Thymus (tissue), 11 donors: ENCODE measurements at regions not wholly inside any gene's neighbourhood (a gene's known extent, or its start where the extent isn't known, plus 50 kb on each side); places are given as distances from the start of the nearest gene placed in this dataset.
"Not testable (repeated sequence)": the region's sequence is repeated elsewhere in the genome, so short reads cannot be mapped to it uniquely, and the experiment has no call there.

Source experiments
- DNase-seq, 9 donors: peaks; one replicate each; pipeline ENCODE4 v3.0.0-alpha.2; 2013; ENCODE audit warnings: low spot score in 9 of 9, low read depth in 6 of 9, missing footprints in 1 of 9
- H3K27ac ChIP-seq, 2 donors: one replicate each; pipeline ENCODE4 v1.5.1; 2013; ENCODE audit warnings: control low read depth in 1 of 2, low read depth in 1 of 2, low read length in 1 of 2, mild to moderate bottlenecking in 1 of 2, moderate library complexity in 1 of 2
- H3K27me3 ChIP-seq, 2 donors: one replicate each; pipeline ENCODE4 v1.5.1; 2013; ENCODE audit warnings: low read length in 1 of 2; ENCODE audit not compliant: control insufficient read depth in 2 of 2, insufficient read depth in 1 of 2
- H3K36me3 ChIP-seq, 2 donors: one replicate each; pipeline ENCODE4 v1.5.1; 2013; ENCODE audit warnings: low read length in 1 of 2, mild to moderate bottlenecking in 1 of 2, moderate library complexity in 1 of 2; ENCODE audit not compliant: control insufficient read depth in 2 of 2, insufficient read depth in 2 of 2
- H3K4me1 ChIP-seq, 2 donors: one replicate each; pipeline ENCODE4 v1.5.1; 2013; ENCODE audit warnings: low read length in 2 of 2; ENCODE audit not compliant: control insufficient read depth in 2 of 2, insufficient read depth in 2 of 2
- H3K4me3 ChIP-seq, 2 donors: one replicate each; pipeline ENCODE4 v1.5.1; 2013; ENCODE audit warnings: low read length in 2 of 2, control low read depth in 1 of 2, mild to moderate bottlenecking in 1 of 2
- H3K9me3 ChIP-seq, 2 donors: one replicate each; pipeline ENCODE4 v1.5.1; 2013; ENCODE audit warnings: low read length in 1 of 2, mild to moderate bottlenecking in 1 of 2; ENCODE audit not compliant: control insufficient read depth in 2 of 2, insufficient read depth in 1 of 2
- WGBS: extraction: QIAGEN DNeasy Blood & Tissue Kit; methylation state at CpG from one replicate; pipeline ENCODE4 v1.1.7; 2013; 5-methylcytosine and 5-hydroxymethylcytosine counted together
- donor health status: healthy.

DNA sequence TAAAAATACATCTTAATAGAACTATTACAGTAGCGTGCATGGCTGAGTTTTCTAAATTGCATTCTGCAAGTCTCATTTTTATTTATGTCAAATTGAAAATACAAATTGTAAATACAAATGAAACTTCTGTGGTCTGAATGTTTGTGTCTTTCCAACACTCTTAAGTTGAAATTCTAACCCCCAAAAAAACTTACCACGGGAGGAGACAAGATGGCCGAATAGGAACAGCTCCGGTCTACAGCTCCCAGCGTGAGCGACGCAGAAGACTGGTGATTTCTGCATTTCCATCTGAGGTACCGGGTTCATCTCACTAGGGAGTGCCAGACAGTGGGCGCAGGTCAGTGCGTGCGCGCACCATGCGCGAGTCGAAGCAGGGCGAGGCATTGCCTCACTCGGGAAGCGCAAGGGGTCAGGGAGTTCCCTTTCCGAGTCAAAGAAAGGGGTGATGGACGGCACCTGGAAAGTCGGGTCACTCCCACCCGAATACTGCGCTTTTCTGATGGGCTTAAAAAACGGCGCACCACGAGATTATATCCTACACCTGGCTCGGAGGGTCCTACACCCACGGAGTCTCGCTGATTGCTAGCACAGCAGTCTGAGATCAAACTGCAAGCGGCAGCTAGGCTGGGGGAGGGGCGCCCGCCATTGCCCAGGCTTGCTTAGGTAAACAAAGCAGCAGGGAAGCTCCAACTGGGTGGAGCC is 83.9 kb upstream of the PAM start:
- WGBS: 92% methylated on average over 30 of the region's 32 CpGs
- DNase-seq, H3K27me3 ChIP-seq, H3K9me3 ChIP-seq, H3K4me3 ChIP-seq, H3K4me1 ChIP-seq, H3K36me3 ChIP-seq, H3K27ac ChIP-seq: not testable (repeated sequence)

DNA sequence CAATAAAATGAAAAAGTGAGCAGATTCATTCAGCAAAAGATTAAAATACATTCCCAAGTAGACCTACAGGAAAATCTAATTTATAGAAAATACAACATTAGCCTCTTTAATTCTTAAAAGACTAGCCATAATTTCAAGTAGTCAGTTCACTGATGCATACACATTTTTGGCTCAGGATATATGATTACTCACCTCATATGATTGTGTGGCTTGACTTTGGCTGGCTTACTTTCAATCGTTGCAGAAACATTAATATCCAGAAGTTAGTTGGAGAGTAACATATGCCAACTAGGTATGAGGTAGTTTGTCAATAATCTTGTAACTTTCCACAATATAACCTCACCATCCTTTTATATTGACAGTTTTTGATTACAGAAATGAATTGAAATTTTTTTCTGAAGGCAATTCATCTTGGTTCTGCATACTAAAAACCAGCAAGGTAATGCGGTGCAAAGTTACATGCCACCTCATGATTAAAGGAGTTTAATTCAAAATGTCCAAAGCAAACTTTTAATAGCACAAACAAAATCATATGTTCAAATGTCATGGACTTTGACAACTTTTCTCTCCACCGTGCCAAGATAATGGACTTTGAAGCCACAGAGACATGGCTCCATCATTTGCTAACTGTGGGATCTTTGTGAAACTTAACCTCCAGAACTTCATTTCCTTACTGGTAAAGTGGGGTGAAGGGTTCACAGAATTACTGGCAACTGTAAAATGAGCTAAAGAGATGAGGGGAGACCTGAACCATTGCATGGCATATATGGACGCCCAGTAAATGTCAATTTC is 76.6 kb upstream of the PAM start:
- Histone ChIP-seq H3K4me1 (no peaks in the 10 kb centered on the region), H3K27ac (no peak overlapping the region), H3K9me3 (no peaks in the 10 kb centered on the region), H3K27me3 (no peaks in the 10 kb centered on the region), H3K36me3 (no peaks in the 10 kb centered on the region), H3K4me3 (no peak overlapping the region)
- 94% methylated on average over 4 of the region's 4 CpGs for WGBS
- DNase-seq: no peak

DNA sequence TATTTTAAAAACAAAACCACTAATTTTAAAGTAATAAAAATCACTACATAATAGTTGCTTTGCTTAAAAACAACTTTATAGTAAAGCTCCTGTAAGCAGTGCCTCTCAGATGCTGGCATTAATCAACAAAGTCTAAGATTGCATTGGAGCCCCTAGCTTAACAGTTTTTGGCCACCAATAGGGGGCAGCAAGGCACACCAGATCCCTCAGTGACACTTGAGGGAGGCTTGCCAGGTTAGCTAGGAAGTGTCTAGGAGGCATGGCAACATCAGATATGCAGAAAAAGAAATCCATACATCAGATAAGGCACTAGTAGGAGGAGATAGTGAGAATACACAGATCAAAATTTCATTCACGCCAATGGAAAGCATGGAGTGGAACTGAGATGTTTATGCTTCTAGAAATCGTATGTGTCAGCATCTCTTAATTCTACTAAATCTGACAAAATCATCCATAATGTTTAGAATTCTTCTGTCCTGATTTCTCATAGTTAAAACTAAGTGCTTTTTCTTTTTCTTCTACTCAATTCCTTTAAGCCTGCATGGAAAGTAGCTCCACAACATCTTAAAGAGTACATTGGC is 73.6 kb upstream of the PAM start:
- peak; percentile 9 to 72 (median 38) for DNase-seq
- no peaks in the 10 kb centered on the region for H3K36me3 ChIP-seq
- 76% methylated on average over 2 of the region's 2 CpGs for WGBS

DNA sequence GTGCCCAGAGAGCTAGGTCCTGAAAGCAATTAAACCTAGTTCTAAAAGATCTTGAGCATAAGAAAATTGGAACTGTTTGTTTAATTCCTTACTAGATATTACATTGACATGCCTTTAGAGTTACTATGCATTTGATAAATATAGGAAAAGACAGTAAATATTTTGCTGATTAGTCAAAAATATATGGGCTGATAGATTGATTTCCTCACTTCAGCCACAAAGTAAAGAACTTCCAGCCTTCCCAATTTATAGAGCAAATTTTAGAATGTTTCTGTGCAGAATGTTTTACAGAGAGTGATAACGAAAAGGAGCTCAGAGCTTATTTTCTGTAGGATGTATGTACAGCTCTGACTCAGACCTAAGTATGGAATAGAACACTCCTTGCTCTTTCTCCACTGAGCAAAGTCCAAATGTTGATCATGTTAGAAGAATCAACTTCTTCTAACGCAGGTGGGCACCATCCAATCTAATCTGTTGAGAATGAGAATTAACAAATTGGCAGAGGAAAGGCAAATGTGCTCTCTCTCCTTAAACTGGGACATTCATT is 72.9 kb upstream of the PAM start:
- no peaks in the 10 kb centered on the region for H3K36me3 ChIP-seq
- H3K4me3 ChIP-seq: no peak overlapping the region
- no peaks in the 10 kb centered on the region for H3K27me3 ChIP-seq
- no peak overlapping the region for H3K27ac ChIP-seq
- no peaks in the 10 kb centered on the region for H3K4me1 ChIP-seq
- DNase-seq: no peak
- WGBS: 98% methylated on average over 2 of the region's 2 CpGs
- H3K9me3 ChIP-seq: no peaks in the 10 kb centered on the region

More for the DNA sequence above, 73.6 kb upstream of the PAM start:
- no peaks in the 10 kb centered on the region for H3K4me1 ChIP-seq
- no peaks in the 10 kb centered on the region for H3K9me3 ChIP-seq
- H3K27me3 ChIP-seq: no peaks in the 10 kb centered on the region
- no peak overlapping the region for H3K4me3 ChIP-seq
- H3K27ac ChIP-seq: no peak overlapping the region

DNA sequence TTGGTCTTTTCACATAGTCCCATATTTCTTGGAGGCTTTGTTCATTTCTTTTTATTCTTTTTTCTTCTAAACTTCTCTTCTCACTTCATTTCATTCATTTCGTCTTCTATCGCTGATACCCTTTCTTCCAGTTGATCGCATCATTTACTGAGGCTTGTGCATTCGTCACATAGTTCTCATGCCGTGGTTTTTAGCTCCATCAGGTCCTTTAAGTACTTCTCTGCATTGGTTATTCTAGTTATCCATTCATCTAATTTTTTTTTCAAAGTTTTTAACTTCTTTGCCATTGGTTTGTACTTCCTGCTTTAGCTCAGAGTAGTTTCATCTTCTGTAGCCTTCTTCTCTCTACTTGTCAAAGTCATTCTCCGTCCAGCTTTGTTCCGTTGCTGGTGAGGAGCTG is 67.0 kb upstream of the PAM start:
- not testable (repeated sequence) for H3K36me3 ChIP-seq, H3K27ac ChIP-seq, DNase-seq, H3K9me3 ChIP-seq, H3K27me3 ChIP-seq, H3K4me1 ChIP-seq, H3K4me3 ChIP-seq
- WGBS: 96% methylated on average over 7 of the region's 7 CpGs

DNA sequence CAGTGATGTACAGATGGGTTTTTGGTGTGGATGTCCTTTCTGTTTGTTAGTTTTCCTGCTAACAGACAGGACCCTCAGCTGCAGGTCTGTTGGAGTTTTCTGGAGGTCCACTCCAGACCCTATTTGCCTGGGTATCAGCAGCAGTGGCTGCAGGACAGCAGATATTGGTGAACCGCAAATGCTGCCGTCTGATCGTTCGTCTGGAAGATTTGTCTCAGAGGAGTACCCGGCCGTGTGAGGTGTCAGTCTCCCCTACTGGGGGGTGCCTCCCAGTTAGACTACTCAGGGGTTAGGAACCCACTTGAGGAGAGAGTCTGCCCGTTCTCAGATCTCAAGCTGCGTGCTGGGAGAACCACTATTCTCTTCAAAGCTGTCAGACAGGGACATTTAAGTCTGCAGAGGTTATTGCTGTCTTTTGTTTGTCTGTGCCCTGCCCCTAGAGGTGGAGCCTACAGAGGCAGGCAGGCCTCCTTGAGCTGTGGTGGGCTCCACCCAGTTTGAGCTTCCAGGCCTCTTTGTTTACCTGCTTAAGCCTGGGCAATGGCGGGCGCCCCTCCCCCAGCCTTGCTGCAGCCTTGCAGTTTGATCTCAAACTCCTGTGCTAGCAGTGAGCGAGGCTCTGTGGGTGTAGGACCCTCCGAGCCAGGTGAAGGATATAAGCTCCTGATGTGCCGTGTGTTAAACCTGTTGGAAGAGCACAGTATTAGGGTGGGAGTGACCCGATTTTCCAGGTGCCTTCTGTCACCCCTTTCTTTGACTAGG is 66.3 kb upstream of the PAM start:
- WGBS: 96% methylated on average over 14 of the region's 14 CpGs
- not testable (repeated sequence) for H3K9me3 ChIP-seq, H3K36me3 ChIP-seq, H3K27ac ChIP-seq, H3K4me3 ChIP-seq, DNase-seq, H3K27me3 ChIP-seq, H3K4me1 ChIP-seq

DNA sequence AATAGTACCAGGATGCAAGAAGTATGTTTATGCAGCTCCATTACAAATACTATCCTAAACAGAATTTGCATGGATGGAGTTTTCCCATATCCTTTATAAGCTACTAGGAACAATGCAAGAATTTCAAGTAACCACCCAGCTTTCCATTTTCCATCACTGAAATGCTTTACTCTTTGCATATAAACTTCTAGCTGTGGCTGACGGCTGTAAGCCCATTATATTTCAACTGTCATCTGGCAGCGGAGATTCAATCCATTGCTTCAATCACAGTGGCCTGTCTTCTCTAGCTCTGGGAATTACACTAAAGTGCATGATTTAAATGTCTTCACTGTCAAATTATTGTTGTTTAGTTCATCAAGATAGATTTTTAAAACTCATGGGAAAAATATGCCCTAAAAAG is 64.2 kb upstream of the PAM start:
- H3K4me3 ChIP-seq: no peak overlapping the region
- H3K4me1 ChIP-seq: no peaks in the 10 kb centered on the region
- no peaks in the 10 kb centered on the region for H3K27me3 ChIP-seq
- H3K27ac ChIP-seq: no peak overlapping the region
- WGBS: 98% methylated on average over 2 of the region's 2 CpGs
- no peaks in the 10 kb centered on the region for H3K36me3 ChIP-seq
- peaks cover 0 to 10% of the 10 kb centered on the region in 2 donors for H3K9me3 ChIP-seq
- no peak for DNase-seq

DNA sequence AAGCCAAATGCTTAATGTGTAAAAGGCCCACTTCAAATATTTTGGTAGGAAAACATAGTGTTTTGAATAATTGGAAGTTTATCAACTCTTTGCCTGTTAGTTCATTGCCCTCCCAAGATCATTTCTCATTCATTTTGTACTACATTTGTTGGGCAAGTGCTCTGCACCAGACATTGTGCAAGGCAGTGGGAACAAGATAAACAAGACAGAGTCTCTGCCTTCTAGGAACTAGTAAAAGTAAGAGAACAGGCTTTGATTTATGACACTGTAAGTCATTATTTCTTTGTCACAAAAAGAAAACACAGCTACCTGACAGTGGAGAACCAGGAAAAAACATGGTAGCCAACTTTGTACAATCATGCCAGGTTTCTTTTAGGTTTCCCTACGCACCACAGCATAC is 63.7 kb upstream of the PAM start:
- DNase-seq: no peak
- Histone ChIP-seq H3K9me3 (peaks cover 0 to 10% of the 10 kb centered on the region in 2 donors), H3K4me1 (no peaks in the 10 kb centered on the region), H3K4me3 (no peak overlapping the region), H3K27ac (no peak overlapping the region), H3K36me3 (no peaks in the 10 kb centered on the region), H3K27me3 (no peaks in the 10 kb centered on the region)
- WGBS: 92% methylated on average over 1 of the region's 1 CpG
